ENCODE measurements at regions not wholly inside any gene's neighbourhood (a gene's known extent, or its start where the extent isn't known, plus 50 kb on each side); places are given as distances from the start of the nearest gene placed in this dataset.

DNA sequence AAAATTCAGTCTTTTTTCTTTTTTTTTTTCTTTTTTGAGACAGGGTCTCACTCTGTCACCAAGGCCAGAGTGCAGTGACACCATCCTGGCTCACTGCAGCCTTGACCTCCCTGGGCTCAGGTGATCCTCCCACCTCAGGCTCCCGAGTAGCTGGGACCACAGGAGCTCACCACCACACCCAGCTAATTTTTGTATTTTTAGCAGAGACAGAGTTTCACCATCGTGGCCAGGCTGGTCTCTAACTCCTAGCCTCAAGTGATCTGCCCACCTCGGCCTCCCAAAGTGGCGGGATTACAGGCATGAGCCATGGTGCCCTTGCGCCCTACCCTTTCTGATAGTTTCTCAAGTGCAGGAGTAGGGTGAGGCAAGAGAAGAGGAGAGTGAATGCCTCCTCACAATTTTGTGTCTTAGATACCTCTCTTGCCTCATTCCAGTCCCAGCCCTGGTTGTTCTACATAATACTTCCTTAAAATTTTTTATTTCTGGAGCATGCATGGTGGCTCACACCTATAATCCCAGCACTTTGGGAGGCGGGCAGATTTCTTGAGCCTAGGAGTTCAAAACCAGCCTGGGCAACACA lies 68.2 kb upstream of the CAB39 start:
- no peak overlapping the region for H3K4me3 ChIP-seq (ENCODE audit: low read depth, low read length)
- no peak for DNase-seq (ENCODE audit: low read depth)
- TF ChIP-seq, protein P1, sequence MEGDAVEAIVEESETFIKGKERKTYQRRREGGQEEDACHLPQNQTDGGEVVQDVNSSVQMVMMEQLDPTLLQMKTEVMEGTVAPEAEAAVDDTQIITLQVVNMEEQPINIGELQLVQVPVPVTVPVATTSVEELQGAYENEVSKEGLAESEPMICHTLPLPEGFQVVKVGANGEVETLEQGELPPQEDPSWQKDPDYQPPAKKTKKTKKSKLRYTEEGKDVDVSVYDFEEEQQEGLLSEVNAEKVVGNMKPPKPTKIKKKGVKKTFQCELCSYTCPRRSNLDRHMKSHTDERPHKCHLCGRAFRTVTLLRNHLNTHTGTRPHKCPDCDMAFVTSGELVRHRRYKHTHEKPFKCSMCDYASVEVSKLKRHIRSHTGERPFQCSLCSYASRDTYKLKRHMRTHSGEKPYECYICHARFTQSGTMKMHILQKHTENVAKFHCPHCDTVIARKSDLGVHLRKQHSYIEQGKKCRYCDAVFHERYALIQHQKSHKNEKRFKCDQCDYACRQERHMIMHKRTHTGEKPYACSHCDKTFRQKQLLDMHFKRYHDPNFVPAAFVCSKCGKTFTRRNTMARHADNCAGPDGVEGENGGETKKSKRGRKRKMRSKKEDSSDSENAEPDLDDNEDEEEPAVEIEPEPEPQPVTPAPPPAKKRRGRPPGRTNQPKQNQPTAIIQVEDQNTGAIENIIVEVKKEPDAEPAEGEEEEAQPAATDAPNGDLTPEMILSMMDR (conservative IDR thresholded peaks at IDR 0.05; ENCODE audit: low read depth, low read length) = no peak

DNA sequence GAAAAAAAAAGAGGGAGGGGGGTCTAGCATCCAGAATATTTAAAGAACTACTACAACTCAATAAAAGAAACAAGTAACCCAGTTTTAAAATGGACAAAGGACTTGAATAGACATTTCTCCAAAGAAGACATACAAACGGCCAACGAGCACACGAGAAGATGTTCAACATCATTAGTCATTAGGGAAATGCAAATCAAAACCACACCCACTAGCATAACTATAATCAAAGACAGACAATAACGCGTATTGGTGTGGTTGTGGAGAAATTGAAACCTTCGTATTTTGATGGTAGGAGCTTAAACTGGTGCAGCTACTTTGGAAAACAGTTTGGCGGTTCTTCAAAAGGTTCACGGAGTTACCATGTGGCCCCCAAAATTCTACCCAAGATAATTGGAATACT lies 64.3 kb upstream of the CAB39 start:
- no peak overlapping the region for H3K4me3 ChIP-seq (ENCODE audit: low read depth, low read length)
- TF ChIP-seq, protein P1 (conservative IDR thresholded peaks at IDR 0.05; ENCODE audit: low read depth, low read length) = no peak
- no peak for DNase-seq (ENCODE audit: low read depth)

DNA sequence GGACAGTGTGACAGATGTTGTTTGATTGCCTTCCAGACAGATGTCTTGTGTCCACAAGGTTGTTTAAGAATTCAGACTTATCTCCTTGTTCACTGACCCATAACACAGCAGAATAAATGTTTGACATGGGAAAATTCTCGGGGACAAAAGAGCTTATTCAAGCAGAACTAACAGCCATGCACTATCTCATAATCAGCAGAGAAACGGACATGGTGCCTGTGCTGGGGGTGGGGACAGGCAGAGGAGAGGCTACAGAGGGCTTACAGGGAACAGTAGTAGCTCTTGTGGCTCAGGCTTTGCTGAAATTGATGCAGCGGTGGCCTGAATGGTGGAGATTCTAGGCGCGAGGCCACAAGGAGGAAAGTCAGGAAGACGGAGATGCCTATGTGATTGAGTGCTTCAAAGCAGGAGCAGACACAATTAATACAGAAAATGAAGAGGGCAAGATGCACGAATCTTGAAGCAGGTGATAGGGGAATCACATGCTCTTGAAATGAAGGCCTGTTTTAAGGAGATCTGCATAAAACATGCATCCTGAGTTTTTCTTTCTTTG lies 62.0 kb upstream of the CAB39 start:
- TF ChIP-seq, protein P1 (conservative IDR thresholded peaks at IDR 0.05; ENCODE audit: low read depth, low read length) = no peak
- no peak overlapping the region for H3K4me3 ChIP-seq (ENCODE audit: low read depth, low read length)
- no peak for DNase-seq (ENCODE audit: low read depth)

DNA sequence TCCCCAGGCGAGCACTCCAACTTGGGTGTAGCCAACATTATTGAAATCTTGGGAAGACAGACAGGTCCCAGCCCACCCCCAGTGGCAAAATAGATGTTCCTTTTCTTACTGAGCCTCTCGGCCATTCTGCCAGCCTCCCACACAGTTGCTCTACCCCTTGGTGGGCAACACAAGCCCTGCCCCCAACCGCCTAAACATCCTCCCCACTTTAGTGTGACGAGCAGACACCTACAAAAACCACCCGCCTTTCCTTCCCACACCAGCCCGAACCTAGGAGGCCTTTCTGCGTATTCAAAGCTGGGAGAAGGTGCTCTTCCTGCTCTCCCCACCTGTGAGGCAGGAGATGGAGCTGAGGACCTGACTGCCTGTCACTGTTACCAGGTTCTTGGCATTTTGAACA lies 58.6 kb upstream of the CAB39 start:
- no peak for DNase-seq (ENCODE audit: low read depth)
- H3K4me3 ChIP-seq (ENCODE audit: low read depth, low read length) = no peak overlapping the region
- TF ChIP-seq, protein P1 (conservative IDR thresholded peaks at IDR 0.05; ENCODE audit: low read depth, low read length) = no peak

DNA sequence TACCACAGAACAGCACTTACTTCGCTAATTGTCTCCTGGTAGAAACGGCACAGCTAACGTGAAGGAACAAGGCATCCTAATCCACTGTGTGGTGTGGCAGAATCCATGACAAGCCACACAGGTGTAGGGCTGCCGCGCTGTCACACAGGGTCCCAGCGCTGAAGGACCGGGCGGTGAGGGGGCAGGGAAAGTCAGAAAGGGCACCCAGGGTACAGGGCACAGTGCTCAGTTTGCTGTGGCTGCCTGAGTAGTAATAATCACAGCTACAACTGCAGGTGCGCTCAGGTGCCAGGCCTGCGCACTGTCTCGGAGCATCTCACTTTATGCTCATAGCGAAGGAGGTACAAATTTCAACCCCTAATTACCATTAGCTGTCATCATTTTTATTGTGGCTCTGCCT lies 55.2 kb upstream of the CAB39 start:
- no peak for DNase-seq (ENCODE audit: low read depth)
- TF ChIP-seq, protein P1 (conservative IDR thresholded peaks at IDR 0.05; ENCODE audit: low read depth, low read length) = no peak
- no peak overlapping the region for H3K4me3 ChIP-seq (ENCODE audit: low read depth, low read length)

DNA sequence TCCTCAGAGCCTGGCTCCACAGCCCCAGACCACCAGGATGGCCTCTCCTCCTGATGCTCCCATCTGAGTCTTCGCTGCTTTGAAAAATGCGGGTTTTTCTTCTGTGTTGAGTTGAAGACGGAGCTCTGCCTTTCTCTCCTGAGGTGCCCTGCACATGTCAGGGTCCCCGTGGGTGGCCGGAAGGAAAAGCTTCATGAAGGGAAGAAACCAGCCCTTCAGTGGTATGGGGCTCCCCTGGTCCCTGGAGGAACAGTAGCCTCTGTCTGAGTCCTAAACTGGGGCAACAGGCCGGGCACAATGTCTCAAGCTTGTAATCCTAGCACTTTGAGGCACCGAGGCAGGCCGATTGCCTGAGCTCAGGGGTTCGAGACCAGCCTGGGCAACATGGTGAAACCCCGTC lies 54.7 kb upstream of the CAB39 start:
- TF ChIP-seq, protein P1 (conservative IDR thresholded peaks at IDR 0.05; ENCODE audit: low read depth, low read length) = no peak
- no peak overlapping the region for H3K4me3 ChIP-seq (ENCODE audit: low read depth, low read length)
- DNase-seq (ENCODE audit: low read depth) = no peak

DNA sequence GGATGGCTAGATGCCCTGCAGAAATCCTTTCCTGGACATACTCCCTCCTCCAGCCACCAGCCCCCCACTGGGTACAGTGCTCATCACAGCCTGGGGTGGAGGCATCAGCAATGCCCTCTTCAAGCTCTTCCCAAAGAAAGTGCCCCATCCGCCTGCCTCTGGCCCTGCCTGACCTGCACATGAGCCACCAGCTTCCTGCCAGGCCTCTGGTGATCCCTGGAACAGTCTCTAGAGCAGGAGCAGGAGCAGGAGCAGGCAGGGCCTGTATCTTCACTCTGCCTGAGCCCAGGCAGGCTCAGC lies 54.1 kb upstream of the CAB39 start:
- DNase-seq (ENCODE audit: low read depth) = no peak
- TF ChIP-seq, protein P1 (conservative IDR thresholded peaks at IDR 0.05; ENCODE audit: low read depth, low read length) = no peak

More for the DNA sequence above, 54.1 kb upstream of the CAB39 start:
- no peak overlapping the region for H3K4me3 ChIP-seq (ENCODE audit: low read depth, low read length)
